ENCODE measurements at regions not wholly inside any gene's neighbourhood (a gene's known extent, or its start where the extent isn't known, plus 50 kb on each side); places are given as distances from the start of the nearest gene placed in this dataset.
"Not testable (repeated sequence)": the region's sequence is repeated elsewhere in the genome, so short reads cannot be mapped to it uniquely, and the experiment has no call there.

GRCh38 chr7:121497545-121497944, 101.4 kb upstream of the FAM3C start:
- DNase-seq (ENCODE audit: low read depth in 3 of 3), result not testable (repeated sequence)

DNA sequence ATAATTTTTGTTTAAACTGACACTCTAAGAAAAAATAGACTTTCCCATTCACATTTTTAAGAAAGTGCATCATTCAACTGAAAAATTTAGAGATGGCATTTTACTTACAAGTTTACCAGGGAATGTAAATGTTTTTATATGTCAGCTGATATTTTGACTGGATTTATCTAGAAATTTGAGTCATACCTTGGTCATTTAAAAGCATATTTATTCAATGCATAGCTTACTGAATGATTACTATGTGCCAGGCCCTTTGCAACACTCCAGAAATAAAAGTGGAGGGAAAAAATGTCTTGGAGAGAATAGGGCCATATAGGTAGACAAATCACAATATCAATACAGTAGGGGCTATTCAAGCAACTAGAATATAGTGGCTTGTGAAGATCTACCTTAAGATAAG, 98.4 kb upstream of the FAM3C start:
- DNase-seq (ENCODE audit: low read depth in 3 of 3), result no peak

DNA sequence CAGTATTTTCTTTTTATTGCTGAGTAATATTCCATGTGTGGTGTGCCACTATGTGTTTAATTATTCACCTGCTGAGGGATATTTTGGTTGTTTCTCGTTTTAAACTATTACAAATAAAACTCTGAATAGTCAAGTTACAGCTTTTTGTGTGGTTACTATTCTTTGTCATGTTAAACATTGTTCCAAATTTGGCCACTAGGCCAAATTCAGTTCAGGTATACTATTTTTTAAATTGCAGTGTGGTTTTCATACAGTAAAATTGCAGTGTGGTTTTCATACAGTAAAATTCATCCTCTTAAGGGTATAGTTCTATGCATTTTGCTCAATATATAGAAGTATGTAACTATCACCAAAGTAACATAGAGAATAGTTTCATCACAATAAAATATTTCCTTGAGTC, 97.4 kb upstream of the FAM3C start:
- no peak for DNase-seq (ENCODE audit: low read depth in 3 of 3)

- DNase-seq (ENCODE audit: low read depth in 3 of 3), result no peak
These were observed 94.2 kb upstream of the FAM3C start for GRCh38 chr7:121490309-121490708.

GRCh38 chr7:121489440-121489839, 93.3 kb upstream of the FAM3C start:
- no peak for DNase-seq (ENCODE audit: low read depth in 3 of 3)

DNA sequence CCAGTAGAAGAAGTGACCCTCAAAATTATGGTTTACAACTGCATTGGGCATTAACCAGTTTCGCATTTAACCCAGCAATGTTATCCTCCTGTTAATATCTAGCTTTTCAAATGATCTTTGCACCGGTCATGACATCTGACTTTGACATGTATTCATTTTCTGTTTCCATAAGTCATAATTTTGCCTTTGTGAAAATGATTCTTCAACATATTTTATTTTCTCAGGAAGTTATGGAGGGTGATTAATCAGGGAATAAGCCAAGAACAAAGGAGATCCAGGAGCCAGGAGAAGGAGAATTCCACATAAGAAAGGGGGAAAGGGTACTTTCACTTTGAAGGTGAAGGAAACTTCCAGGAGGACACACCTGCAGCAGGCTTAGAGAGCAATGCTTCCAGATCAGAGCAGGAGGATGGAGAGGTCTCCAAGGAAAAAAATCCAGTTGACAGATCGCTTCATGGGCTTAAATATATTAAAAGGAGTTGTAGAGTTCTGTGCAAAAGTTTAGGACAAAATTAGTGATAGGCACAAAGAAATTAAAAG, 92.1 kb upstream of the FAM3C start:
- no peak for DNase-seq (ENCODE audit: low read depth in 3 of 3)

DNA sequence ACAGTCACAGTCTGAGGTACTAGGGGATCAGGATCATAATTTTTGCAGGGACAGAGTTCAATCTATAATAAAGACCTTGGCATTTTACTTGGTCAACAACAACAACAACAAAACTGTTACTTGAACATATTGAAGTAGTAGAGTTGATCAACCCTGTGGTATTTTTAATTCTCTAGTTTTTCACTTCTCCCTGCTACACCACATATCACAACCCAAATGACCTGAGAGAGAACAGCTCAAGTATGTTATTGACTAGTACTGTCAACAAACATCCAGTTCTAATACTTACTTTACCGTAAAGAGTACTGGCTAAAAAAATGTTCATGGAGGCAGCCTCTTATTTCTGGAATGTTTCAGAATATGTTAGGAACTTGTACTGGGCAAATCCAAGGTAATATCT, 90.5 kb upstream of the FAM3C start:
- no peak for DNase-seq (ENCODE audit: low read depth in 3 of 3)

DNA sequence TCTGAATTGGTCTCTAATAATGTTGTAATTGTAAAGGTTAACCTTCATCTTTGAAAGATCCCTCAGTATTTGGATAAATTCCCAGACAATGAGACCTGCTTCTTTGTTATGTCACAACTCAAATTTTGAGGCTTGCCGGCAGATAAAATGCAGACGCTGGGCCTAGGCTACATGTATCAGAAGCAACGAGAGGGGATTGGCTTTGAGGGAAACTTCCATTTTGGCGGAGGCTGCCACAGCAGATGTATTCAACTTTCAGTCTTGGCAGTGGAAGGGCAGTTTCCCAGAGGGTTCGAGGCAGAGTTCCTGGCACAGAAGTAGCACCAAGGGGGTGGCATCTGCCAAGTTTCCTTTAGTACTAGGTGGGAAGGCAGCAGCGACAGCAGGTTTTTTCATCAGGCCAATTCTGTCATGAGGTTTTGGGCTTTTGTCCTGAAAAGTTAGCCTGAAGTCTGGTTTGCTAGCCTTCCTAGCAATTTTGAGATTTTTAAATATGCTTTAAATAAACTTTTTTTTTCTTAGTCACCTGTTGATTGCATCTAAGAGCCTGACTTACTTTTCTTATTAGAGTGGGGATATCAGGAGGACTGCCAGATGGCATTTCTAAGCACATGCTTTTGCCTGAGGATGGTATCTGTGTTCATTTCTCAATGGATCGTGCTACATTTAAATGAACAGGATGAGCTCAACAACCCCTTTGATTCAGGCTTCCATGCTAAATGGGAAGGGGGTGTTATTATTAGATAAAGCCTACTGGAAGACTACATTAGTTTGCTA, 89.5 kb upstream of the FAM3C start:
- DNase-seq (ENCODE audit: low read depth in 3 of 3), result no peak

GRCh38 chr7:121484089-121484763, 88.1 kb upstream of the FAM3C start:
- no peak for DNase-seq (ENCODE audit: low read depth in 3 of 3)

DNA sequence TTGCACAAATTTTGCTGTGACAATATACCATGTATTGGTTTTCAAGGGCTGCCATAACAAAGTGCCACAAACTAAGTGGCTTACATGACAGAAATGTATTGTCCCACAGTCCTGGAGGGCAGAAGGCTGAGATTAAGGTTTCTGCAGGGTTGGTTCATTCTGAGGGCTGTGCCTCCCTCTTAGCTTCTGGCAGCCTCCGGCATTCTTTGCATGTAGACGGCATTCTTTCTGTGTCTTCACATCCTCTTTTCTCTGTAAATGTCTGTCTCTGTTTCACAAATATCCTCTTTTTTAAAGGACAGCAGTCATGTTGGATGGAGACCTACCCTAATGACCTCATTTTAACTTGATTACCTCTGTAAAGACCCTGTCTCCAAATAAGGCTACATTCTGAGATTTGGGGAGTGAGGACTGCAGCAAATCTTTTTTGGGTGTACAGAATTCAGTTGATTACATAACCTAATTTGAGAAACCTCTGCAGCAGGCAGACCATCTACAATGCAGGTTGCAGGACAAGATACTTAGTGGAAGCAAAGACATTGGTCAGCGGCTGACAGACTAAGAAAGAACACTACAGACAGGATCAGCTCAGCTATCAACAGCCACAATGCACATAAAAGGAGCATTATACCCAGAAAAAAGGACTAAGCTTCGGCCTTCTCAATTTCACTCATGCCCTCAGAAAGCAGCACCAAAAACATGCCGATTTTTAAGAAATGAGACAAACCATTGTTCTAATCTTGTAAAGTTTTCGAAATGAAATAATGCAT, 84.6 kb upstream of the FAM3C start:
- DNase-seq (ENCODE audit: low read depth in 3 of 3), result no peak

GRCh38 chr7:121480058-121480457, 84.0 kb upstream of the FAM3C start:
- no peak for DNase-seq (ENCODE audit: low read depth in 3 of 3)

DNA sequence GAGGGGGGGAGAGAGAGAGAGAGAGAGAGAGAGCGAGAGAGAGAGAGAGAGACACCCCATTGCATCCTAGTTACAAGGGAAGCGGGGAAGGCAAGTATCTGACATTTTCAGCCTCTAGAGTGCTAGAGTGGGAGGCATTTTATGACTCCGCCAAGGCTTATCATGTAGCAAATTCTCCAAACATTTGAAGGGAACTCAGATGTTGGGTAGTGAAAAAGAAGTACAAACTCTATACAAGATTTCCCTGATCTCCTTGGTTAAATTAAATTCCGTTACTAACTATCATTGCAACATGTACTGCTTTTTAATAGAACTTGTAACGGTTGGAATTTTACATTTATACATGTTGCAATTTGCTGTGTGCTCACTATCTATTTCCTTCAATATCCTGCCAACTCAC, 83.4 kb upstream of the FAM3C start:
- no peak for DNase-seq (ENCODE audit: low read depth in 3 of 3)

DNA sequence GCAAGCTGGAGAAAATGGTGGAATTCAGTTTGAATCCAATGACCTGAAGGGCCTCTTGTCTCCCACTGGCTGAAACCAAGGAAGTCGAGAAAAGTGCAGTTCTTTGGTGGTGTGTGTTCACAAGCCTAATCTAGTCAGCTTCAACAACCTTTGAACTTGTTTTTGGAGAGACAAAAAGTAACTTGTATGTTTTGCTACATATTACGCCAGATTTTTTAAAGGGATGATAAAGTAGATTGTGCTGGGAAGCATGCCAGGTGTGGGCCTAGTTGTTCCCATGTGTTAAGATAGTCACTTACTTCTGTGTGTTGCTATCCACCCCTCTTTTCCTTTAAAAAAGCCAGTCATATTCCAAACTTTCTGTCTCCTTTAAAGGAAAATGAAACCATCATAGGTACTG, 79.7 kb upstream of the FAM3C start:
- DNase-seq (ENCODE audit: low read depth in 3 of 3), result no peak

- DNase-seq (ENCODE audit: low read depth in 3 of 3), result no peak
These were observed 78.2 kb upstream of the FAM3C start for GRCh38 chr7:121474301-121474673.

DNA sequence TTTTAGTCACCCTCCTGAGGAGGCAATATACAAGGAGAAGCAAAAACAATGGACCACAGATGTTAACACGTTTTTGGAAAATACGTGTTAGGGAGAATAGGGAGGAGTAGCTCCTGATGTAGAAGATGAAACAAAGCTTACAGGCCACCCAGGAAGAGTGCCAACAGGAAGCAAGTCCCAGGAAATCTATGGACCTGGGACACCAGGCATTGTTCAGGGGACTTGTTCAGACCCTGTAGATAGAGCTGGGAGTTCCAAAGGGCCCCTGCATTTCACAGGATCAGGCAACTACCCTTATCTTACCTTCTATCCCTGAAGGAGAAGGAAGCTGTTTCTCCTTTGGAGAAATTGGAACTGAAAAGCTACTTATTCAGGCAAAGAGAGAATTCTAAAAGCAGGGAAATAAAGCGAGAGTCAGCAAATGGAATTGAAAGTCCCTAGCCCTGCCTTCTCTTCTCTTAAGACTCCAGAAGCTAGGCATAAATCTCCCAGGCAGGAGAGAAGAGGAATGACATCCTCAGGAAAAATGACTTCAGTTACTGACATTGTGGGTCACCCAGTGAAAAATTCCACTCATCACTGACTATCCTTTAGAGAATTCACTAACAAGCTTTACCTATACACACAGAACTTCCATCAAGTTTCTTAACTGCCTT, 77.7 kb upstream of the FAM3C start:
- DNase-seq (ENCODE audit: low read depth in 3 of 3), result no peak

GRCh38 chr7:121466455-121466854, 70.3 kb upstream of the FAM3C start:
- DNase-seq (ENCODE audit: low read depth in 3 of 3), result no peak

GRCh38 chr7:121459148-121459547, 63.0 kb upstream of the FAM3C start:
- DNase-seq (ENCODE audit: low read depth in 3 of 3), result no peak

DNA sequence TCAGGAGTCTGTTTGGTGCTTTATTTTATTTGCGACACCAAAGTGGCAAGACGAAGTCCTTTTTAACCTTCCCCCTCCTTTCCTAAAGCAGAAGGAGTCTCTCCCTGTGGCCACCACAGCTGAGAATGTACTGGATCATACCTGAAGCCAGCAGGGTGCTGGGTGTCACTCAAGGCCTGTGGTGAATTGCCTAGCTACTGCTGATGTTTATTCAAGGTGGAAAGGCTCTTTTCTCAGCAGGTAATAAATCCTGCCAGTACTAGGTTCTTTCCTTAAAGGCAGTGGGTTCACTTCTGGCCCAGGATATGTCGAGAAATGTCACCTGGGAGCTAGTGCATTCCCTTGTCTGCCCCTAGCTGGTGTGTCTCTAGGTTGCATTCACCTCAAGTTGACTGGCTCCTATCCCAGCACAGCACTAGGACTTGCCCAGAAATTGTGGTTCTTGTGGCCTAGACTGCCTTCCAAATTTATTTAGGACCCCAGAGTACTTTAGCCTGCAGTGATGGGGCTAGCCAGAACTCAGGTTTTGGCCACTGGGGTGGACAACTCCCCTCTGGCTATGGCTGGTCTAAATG, 60.8 kb upstream of the FAM3C start:
- DNase-seq (ENCODE audit: low read depth in 3 of 3), result no peak

DNA sequence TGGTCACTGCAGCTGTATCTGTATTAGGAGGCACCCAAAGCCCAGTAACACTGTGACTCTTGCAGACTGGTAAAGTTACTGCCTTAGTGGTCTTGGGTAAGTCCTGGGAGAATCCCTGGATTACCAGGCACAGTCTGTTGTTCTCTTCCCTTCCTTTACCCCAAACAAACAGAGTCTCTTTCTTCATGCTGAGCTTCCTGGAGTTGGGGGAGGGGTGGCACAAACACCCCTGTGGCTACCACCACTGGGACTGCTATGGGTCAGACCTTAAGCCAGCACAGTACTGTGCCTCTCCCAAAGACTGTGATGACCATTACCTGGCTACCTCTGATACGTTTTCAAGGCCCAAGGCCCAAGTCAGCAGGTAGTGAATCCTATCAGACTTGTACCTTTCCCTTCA, 59.9 kb upstream of the FAM3C start:
- no peak for DNase-seq (ENCODE audit: low read depth in 3 of 3)

- DNase-seq (ENCODE audit: low read depth in 3 of 3), result no peak
These were observed 56.3 kb upstream of the FAM3C start for GRCh38 chr7:121452389-121452788.

DNA sequence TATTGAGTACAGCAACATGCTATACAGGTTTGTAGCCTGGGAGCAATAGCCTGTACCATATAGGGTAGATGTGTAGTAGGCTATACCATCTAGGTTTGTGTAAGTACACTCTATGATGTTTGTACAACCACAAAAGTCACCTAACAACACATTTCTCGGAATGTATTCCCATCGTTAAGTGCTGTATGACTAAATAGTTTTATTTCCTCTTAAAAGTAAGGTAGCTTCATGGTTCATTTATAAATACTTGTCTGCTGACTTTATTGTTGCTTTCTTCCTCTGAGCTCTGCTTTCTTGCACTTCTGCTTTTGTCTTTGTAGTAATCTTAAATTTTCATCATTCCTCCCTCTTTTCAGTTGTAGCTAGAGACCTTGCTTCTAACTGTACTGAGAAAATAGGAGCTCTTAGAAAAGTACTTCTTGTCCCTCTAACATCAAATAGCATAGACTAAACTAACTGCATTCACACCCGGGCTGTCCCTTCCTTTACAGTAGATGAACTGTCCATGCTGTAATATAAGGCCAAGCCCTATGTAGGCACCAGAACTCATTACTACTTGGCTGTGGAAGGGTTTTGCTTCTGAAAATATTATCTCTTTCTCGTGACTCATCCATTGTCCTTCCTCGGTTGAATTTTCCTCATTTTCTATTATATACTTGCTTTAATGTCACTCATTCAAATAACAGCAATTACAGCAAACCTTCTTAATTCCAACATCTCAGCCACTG, 55.4 kb upstream of the FAM3C start:
- no peak for DNase-seq (ENCODE audit: low read depth in 3 of 3)

Data from stimulated activated CD4-positive, alpha-beta T cell treated with anti-CD3 and anti-CD28 coated beads, TNF-alpha, amount 100 ng/mL, for 4 hours (primary cell).